H9 (cell line): ENCODE measurements at regions not wholly inside any gene's neighbourhood (a gene's known extent, or its start where the extent isn't known, plus 50 kb on each side); places are given as distances from the start of the nearest gene placed in this dataset.

Experiments used
- DNase-seq: peaks from one replicate; pipeline ENCODE4 v3.0.0-alpha.2; 2017
- H2AFZ ChIP-seq: one replicate; pipeline ENCODE4 v1.6.1; 2013; ENCODE audit warnings: mild to moderate bottlenecking, low read length, control low read depth, moderate library complexity
- H2AK5ac ChIP-seq: 2 replicates; pipeline ENCODE4 v1.6.1; 2013; ENCODE audit warnings: low read length, control low read depth, mixed read lengths; ENCODE audit not compliant: insufficient read length
- H2BK120ac ChIP-seq: one replicate; pipeline ENCODE4 v1.6.1; 2013; ENCODE audit warnings: low read depth, mild to moderate bottlenecking, low read length, control low read depth, inconsistent platforms; ENCODE audit not compliant: poor library complexity, severe bottlenecking
- H2BK12ac ChIP-seq: 2 replicates; pipeline ENCODE4 v1.6.1; 2013; ENCODE audit warnings: low read length, control low read depth, mixed read lengths, low read depth; ENCODE audit not compliant: insufficient read length
- H2BK15ac ChIP-seq: 2 replicates; pipeline ENCODE4 v1.6.1; 2013; ENCODE audit warnings: low read depth, low read length, control low read depth
- H2BK20ac ChIP-seq: one replicate; pipeline ENCODE4 v1.6.1; 2013; ENCODE audit warnings: low read depth, mild to moderate bottlenecking, low read length, control low read depth, inconsistent platforms; ENCODE audit not compliant: poor library complexity, severe bottlenecking
- H2BK5ac ChIP-seq: 2 replicates; pipeline ENCODE4 v1.6.1; 2013; ENCODE audit warnings: low read length, control low read depth, mixed read lengths; ENCODE audit not compliant: insufficient read length
- H3K14ac ChIP-seq: 2 replicates; pipeline ENCODE4 v1.6.1; 2013; ENCODE audit warnings: low read length, control low read depth; ENCODE audit not compliant: insufficient read depth
- H3K18ac ChIP-seq: 2 replicates; pipeline ENCODE4 v1.6.1; 2013; ENCODE audit warnings: low read depth, mild to moderate bottlenecking, mixed read lengths, low read length, control low read depth; ENCODE audit not compliant: insufficient read length
- H3K23ac ChIP-seq: 2 replicates; pipeline ENCODE4 v1.6.1; 2013; ENCODE audit warnings: low read length, control low read depth, mixed read lengths, low read depth; ENCODE audit not compliant: insufficient read length
- H3K23me2 ChIP-seq: 2 replicates; pipeline ENCODE4 v1.6.1; 2013; ENCODE audit warnings: low read depth, mild to moderate bottlenecking, mixed read lengths, low read length, control low read depth; ENCODE audit not compliant: insufficient read length, poor library complexity, severe bottlenecking
- H3K27ac ChIP-seq: 2 replicates; pipeline ENCODE4 v1.5.1; 2013; ENCODE audit warnings: low read length, control low read depth, mixed read lengths, low read depth; ENCODE audit not compliant: insufficient read length
- H3K27me3 ChIP-seq: 2 replicates; pipeline ENCODE4 v1.6.1; 2013; ENCODE audit warnings: low read length, control low read depth, inconsistent platforms; ENCODE audit not compliant: insufficient read depth
- H3K4ac ChIP-seq: 2 replicates; pipeline ENCODE4 v1.6.1; 2013; ENCODE audit warnings: low read depth, mild to moderate bottlenecking, control low read depth, inconsistent platforms, low read length, moderate library complexity
- H3K4me1 ChIP-seq: 2 replicates; pipeline ENCODE4 v1.6.1; 2013; ENCODE audit warnings: low read length, control low read depth, inconsistent platforms; ENCODE audit not compliant: insufficient read depth
- H3K4me2 ChIP-seq: 2 replicates; pipeline ENCODE4 v1.6.1; 2013; ENCODE audit warnings: low read length, control low read depth, mixed read lengths; ENCODE audit not compliant: insufficient read length, insufficient read depth
- H3K56ac ChIP-seq: 2 replicates; pipeline ENCODE4 v1.6.1; 2013; ENCODE audit warnings: low read depth, mild to moderate bottlenecking, mixed read lengths, low read length, control low read depth; ENCODE audit not compliant: insufficient read length
- H3K79me1 ChIP-seq: 2 replicates; pipeline ENCODE4 v1.6.1; 2013; ENCODE audit warnings: low read depth, mild to moderate bottlenecking, moderate library complexity, low read length, control low read depth, inconsistent platforms; ENCODE audit not compliant: insufficient read depth, poor library complexity, severe bottlenecking
- H3K79me2 ChIP-seq: 2 replicates; pipeline ENCODE4 v1.6.1; 2013; ENCODE audit warnings: low read length, control low read depth, inconsistent platforms; ENCODE audit not compliant: insufficient read depth
- H3K9ac ChIP-seq: 2 replicates; pipeline ENCODE4 v1.6.1; 2013; ENCODE audit warnings: low read length, control low read depth, mixed read lengths; ENCODE audit not compliant: insufficient read length; ENCODE audit errors: extremely low read depth
- H3K9me3 ChIP-seq: one replicate; pipeline ENCODE4 v1.6.1; 2013; ENCODE audit warnings: low read depth, low read length, inconsistent platforms; ENCODE audit not compliant: control insufficient read depth
- H3T11ph ChIP-seq: one replicate; pipeline ENCODE4 v1.6.1; 2013; ENCODE audit warnings: mild to moderate bottlenecking, low read length, control low read depth, inconsistent platforms
- H4K20me1 ChIP-seq: one replicate; pipeline ENCODE4 v1.6.1; 2013; ENCODE audit not compliant: control insufficient read depth, insufficient read length, insufficient read depth
- H4K5ac ChIP-seq: 2 replicates; pipeline ENCODE4 v1.6.1; 2013; ENCODE audit warnings: low read depth, mild to moderate bottlenecking, mixed read lengths, low read length, control low read depth; ENCODE audit not compliant: insufficient read length
- H4K8ac ChIP-seq: replicated peaks from 2 replicates; pipeline ENCODE4 v1.6.1; 2013; ENCODE audit warnings: low read length, control low read depth, mixed read lengths, low read depth; ENCODE audit not compliant: insufficient read length
- H4K91ac ChIP-seq: 2 replicates; pipeline ENCODE4 v1.6.1; 2013; ENCODE audit warnings: low read depth, mild to moderate bottlenecking, moderate library complexity, mixed read lengths, low read length, control low read depth; ENCODE audit not compliant: insufficient read length
- H3K27ac Mint-ChIP-seq, 3 experiments: 2 replicates in 2 of 3; 3 replicates in 1 of 3; pipeline ENCODE4 v1.8.0; 2020 to 2021; ENCODE audit warnings: mixed read lengths in 3 of 3, mild to moderate bottlenecking in 1 of 3, moderate library complexity in 1 of 3
- H3K27me3 Mint-ChIP-seq: 2 replicates; pipeline ENCODE4 v1.8.0; 2021; ENCODE audit warnings: low read depth, mild to moderate bottlenecking, moderate library complexity, mixed read lengths
- H3K36me3 Mint-ChIP-seq, 3 experiments: 2 replicates in 2 of 3; 3 replicates in 1 of 3; pipeline ENCODE4 v1.8.0; 2020 to 2021; ENCODE audit warnings: low read depth in 3 of 3, mixed read lengths in 3 of 3; ENCODE audit not compliant: insufficient read depth in 1 of 3
- H3K4me1 Mint-ChIP-seq, 2 experiments: 2 replicates each; pipeline ENCODE4 v1.8.0; 2020; ENCODE audit warnings: mixed read lengths in 2 of 2
- H3K4me3 Mint-ChIP-seq, 2 experiments: 2 replicates in 1 of 2; 3 replicates in 1 of 2; pipeline ENCODE4 v1.8.0; 2020 to 2021; ENCODE audit warnings: mild to moderate bottlenecking in 2 of 2, mixed read lengths in 2 of 2, moderate library complexity in 1 of 2
- H3K9me3 Mint-ChIP-seq, 2 experiments: 2 replicates in 1 of 2; 3 replicates in 1 of 2; pipeline ENCODE4 v1.8.0; 2020; ENCODE audit warnings: mild to moderate bottlenecking in 2 of 2, mixed read lengths in 2 of 2, moderate library complexity in 1 of 2
- CTCF ChIP-seq: fragments of 200-600 bp; sonication (generic); conservative IDR thresholded peaks from 3 replicates; pipeline ENCODE4 v1.8.0; 2021; ENCODE audit warnings: antibody characterized with exemption, mild to moderate bottlenecking
- WGBS: extraction: QIAGEN DNeasy Blood & Tissue Kit; methylation state at CpG from one replicate; pipeline ENCODE4 v1.1.7; 2013; ENCODE audit warnings: missing lambda C conversion rate, low lambda C conversion rate, mixed read lengths; ENCODE audit not compliant: insufficient read length; ENCODE audit errors: extremely low coverage; 5-methylcytosine and 5-hydroxymethylcytosine counted together

- Histone ChIP-seq H2BK120ac (no peak overlapping the region), H3K4me2 (no peak overlapping the region), H3K9ac (no peak overlapping the region), H4K5ac (no peak overlapping the region), H3K23me2 (no peaks in the 10 kb centered on the region), H4K20me1 (no peaks in the 10 kb centered on the region), H3K4ac (no peak overlapping the region), H2BK5ac (no peak overlapping the region), H3K79me1 (no peaks in the 10 kb centered on the region), H4K8ac (no peak overlapping the region), H3T11ph (no peak overlapping the region), H3K9me3 (no peaks in the 10 kb centered on the region), H2AK5ac (no peak overlapping the region), H3K14ac (no peak overlapping the region), H2BK12ac (no peak overlapping the region), H3K79me2 (no peaks in the 10 kb centered on the region), H3K27ac (no peak overlapping the region), H3K4me1 (no peaks in the 10 kb centered on the region), H2BK20ac (no peak overlapping the region), H2AFZ (no peak overlapping the region), H3K27me3 (no peaks in the 10 kb centered on the region), H3K18ac (no peak overlapping the region), H2BK15ac (no peak overlapping the region), H3K23ac (no peak overlapping the region), H3K56ac (no peak overlapping the region), H4K91ac (no peak overlapping the region)
- H3K27me3 Mint-ChIP-seq = no peaks in the 10 kb centered on the region
- H3K4me3 Mint-ChIP-seq = no peak overlapping the region
- no peaks in the 10 kb centered on the region for H3K9me3 Mint-ChIP-seq
- no peak overlapping the region for H3K27ac Mint-ChIP-seq
- peaks cover 2 to 3% of the 10 kb centered on the region in 2 experiments; a peak in 2 of 4 replicates for H3K4me1 Mint-ChIP-seq
- no CpG with 5 or more reads among the region's 2 CpGs for WGBS
- DNase-seq = no peak
- H3K36me3 Mint-ChIP-seq = no peaks in the 10 kb centered on the region; a peak in 1 of 7 replicates
- no peak for TF ChIP-seq CTCF
Observed at GRCh38 chr16:52099382-52099781, 447.6 kb downstream of the TOX3 start.
